IMR-90 (cell line): ENCODE measurements at regions not wholly inside any gene's neighbourhood (a gene's known extent, or its start where the extent isn't known, plus 50 kb on each side); places are given as distances from the start of the nearest gene placed in this dataset.

Experiments used
- ATAC-seq: fragments of 200-7000 bp; cut with Tn5 transposase; 2 replicates; pipeline ENCODE4 v1.9.1; 2020; ENCODE audit warnings: low read depth, mild to moderate bottlenecking, moderate library complexity
- BruUV-seq: library from RNA; stranded (reverse); fragments of 400-500 nt; replicated peaks from 2 replicates; lab custom pipeline; 2021; lab: Mats Ljungman, UMichigan
- CTCF ChIA-PET: fragments of 300-600 bp; formaldehyde crosslinking; extraction: SDS; loops from one replicate; lab custom pipeline; 2021; ENCODE audit warnings: antibody characterized with exemption; lab: Yijun Ruan, JAX
- POLR2A ChIA-PET: fragments of 300-600 bp; sonication (Branson Sonifier 250); formaldehyde crosslinking; loops from one replicate; lab custom pipeline; 2022; ENCODE audit warnings: antibody characterized with exemption; ENCODE audit not compliant: unreplicated experiment; lab: Charles Lee
- DNase-seq: peaks from one replicate; pipeline ENCODE4 v3.0.0; 2013
- H2AFZ ChIP-seq: replicated peaks from 2 replicates; pipeline ENCODE3; 2013; ENCODE audit warnings: low read length, mild to moderate bottlenecking; ENCODE audit not compliant: poor library complexity
- H2AK5ac ChIP-seq: 2 replicates; pipeline ENCODE4 v1.6.1; 2013; ENCODE audit warnings: low read depth, low read length, inconsistent platforms
- H2AK9ac ChIP-seq: replicated peaks from 2 replicates; pipeline ENCODE3; 2013; ENCODE audit warnings: mild to moderate bottlenecking, low read depth, low read length, moderate library complexity; ENCODE audit not compliant: poor library complexity
- H2BK120ac ChIP-seq: 2 replicates; pipeline ENCODE4 v1.6.1; 2013; ENCODE audit warnings: low read depth, low read length, inconsistent platforms
- H2BK15ac ChIP-seq: 3 replicates; pipeline ENCODE4 v1.6.1; 2013; ENCODE audit warnings: low read depth, low read length, inconsistent platforms
- H2BK20ac ChIP-seq: 2 replicates; pipeline ENCODE4 v1.6.1; 2013; ENCODE audit warnings: low read depth, mild to moderate bottlenecking, inconsistent platforms, low read length, moderate library complexity
- H2BK5ac ChIP-seq: 2 replicates; pipeline ENCODE4 v1.6.1; 2013; ENCODE audit warnings: mild to moderate bottlenecking, low read depth, low read length, inconsistent platforms; ENCODE audit not compliant: poor library complexity, severe bottlenecking
- H3K14ac ChIP-seq: replicated peaks from 2 replicates; pipeline ENCODE4 v1.6.1; 2013; ENCODE audit warnings: low read depth, low read length, inconsistent platforms
- H3K18ac ChIP-seq: 2 replicates; pipeline ENCODE4 v1.6.1; 2013; ENCODE audit warnings: low read depth, low read length, control low read depth
- H3K23ac ChIP-seq: 2 replicates; pipeline ENCODE4 v1.6.1; 2013; ENCODE audit warnings: low read depth, low read length, inconsistent platforms
- H3K27ac ChIP-seq: 2 replicates; pipeline ENCODE4 v1.5.1; 2013; ENCODE audit warnings: mild to moderate bottlenecking, control low read depth, low read length; ENCODE audit not compliant: insufficient read depth
- H3K27me3 ChIP-seq: 2 replicates; pipeline ENCODE4 v1.6.1; 2013; ENCODE audit warnings: low read length; ENCODE audit not compliant: control insufficient read depth, insufficient read depth
- H3K36me3 ChIP-seq: 2 replicates; pipeline ENCODE4 v1.6.1; 2013; ENCODE audit warnings: low read length, mixed read lengths; ENCODE audit not compliant: control insufficient read depth, insufficient read depth
- H3K4ac ChIP-seq: 2 replicates; pipeline ENCODE4 v1.6.1; 2013; ENCODE audit warnings: low read depth, low read length, inconsistent platforms
- H3K4me1 ChIP-seq: 2 replicates; pipeline ENCODE4 v1.6.1; 2013; ENCODE audit warnings: low read length, mixed read lengths; ENCODE audit not compliant: control insufficient read depth, insufficient read depth
- H3K4me2 ChIP-seq: 2 replicates; pipeline ENCODE4 v1.6.1; 2013; ENCODE audit warnings: low read depth, mild to moderate bottlenecking, control low read depth, low read length, moderate library complexity
- H3K4me3 ChIP-seq: 2 replicates; pipeline ENCODE4 v1.5.1; 2013; ENCODE audit warnings: low read depth, mild to moderate bottlenecking, control low read depth, low read length, moderate library complexity; ENCODE audit not compliant: insufficient read depth
- H3K56ac ChIP-seq: 2 replicates; pipeline ENCODE4 v1.6.1; 2013; ENCODE audit warnings: low read length, inconsistent platforms; ENCODE audit not compliant: insufficient read depth; ENCODE audit errors: extremely low read depth
- H3K79me1 ChIP-seq, 2 experiments: 2 replicates each; pipeline ENCODE4 v1.6.1; 2013; ENCODE audit warnings: low read length in 2 of 2, inconsistent platforms in 1 of 2, low read depth in 1 of 2
- H3K9ac ChIP-seq: 2 replicates; pipeline ENCODE4 v1.6.1; 2013; ENCODE audit warnings: low read depth, low read length, control low read depth
- H3K9me1 ChIP-seq: 2 replicates; pipeline ENCODE4 v1.6.1; 2013; ENCODE audit warnings: low read length, inconsistent platforms; ENCODE audit not compliant: insufficient read depth
- H3K9me3 ChIP-seq: 2 replicates; pipeline ENCODE4 v1.6.1; 2013; ENCODE audit warnings: low read length; ENCODE audit not compliant: control insufficient read depth, insufficient read depth
- H4K20me1 ChIP-seq: 2 replicates; pipeline ENCODE4 v1.6.1; 2013; ENCODE audit warnings: low read length, inconsistent platforms; ENCODE audit not compliant: insufficient read depth
- H4K5ac ChIP-seq: 2 replicates; pipeline ENCODE4 v1.6.1; 2013; ENCODE audit warnings: mild to moderate bottlenecking, low read depth, low read length, control low read depth
- H4K8ac ChIP-seq, 2 experiments: 2 replicates each; pipeline ENCODE4 v1.6.1; 2013; ENCODE audit warnings: low read depth in 2 of 2, low read length in 2 of 2, control low read depth in 1 of 2, inconsistent platforms in 1 of 2
- H4K91ac ChIP-seq: 2 replicates; pipeline ENCODE4 v1.6.1; 2013; ENCODE audit warnings: low read depth, low read length, inconsistent platforms; ENCODE audit not compliant: insufficient read depth
- BHLHE40 ChIP-seq: fragments of 150-350 bp; IDR thresholded peaks from 2 replicates; pipeline ENCODE4 v1.6.1; 2016; ENCODE audit warnings: mild to moderate bottlenecking, low read depth, low read length
- CEBPB ChIP-seq: IDR thresholded peaks from 2 replicates; pipeline ENCODE4 v1.6.1; 2012; ENCODE audit warnings: low read depth, low read length, improper control_type of control experiment
- CHD1 ChIP-seq: IDR thresholded peaks from 2 replicates; pipeline ENCODE4 v1.6.1; 2012; ENCODE audit warnings: low read depth, low read length, improper control_type of control experiment
- FOS ChIP-seq: fragments of 150-350 bp; IDR thresholded peaks from 2 replicates; pipeline ENCODE4 v1.6.1; 2016; ENCODE audit warnings: low read depth, low read length
- MAFK ChIP-seq: IDR thresholded peaks from 2 replicates; pipeline ENCODE4 v1.6.1; 2012; ENCODE audit warnings: low read depth, low read length, improper control_type of control experiment
- MAZ ChIP-seq: IDR thresholded peaks from 2 replicates; pipeline ENCODE4 v1.6.1; 2012; ENCODE audit warnings: low read depth, mild to moderate bottlenecking, low read length, improper control_type of control experiment, moderate library complexity, borderline replicate concordance
- MXI1 ChIP-seq: IDR thresholded peaks from 2 replicates; pipeline ENCODE4 v1.6.1; 2012; ENCODE audit warnings: low read depth, mild to moderate bottlenecking, low read length, moderate library complexity, borderline replicate concordance
- NFE2L2 ChIP-seq: fragments of 150-350 bp; IDR thresholded peaks from 2 replicates; pipeline ENCODE4 v1.6.1; 2016; ENCODE audit warnings: low read depth, mild to moderate bottlenecking, low read length
- POLR2A ChIP-seq: IDR thresholded peaks from 2 replicates; pipeline ENCODE4 v1.6.1; 2012; ENCODE audit warnings: mild to moderate bottlenecking, low read depth, low read length
- RCOR1 ChIP-seq: IDR thresholded peaks from 2 replicates; pipeline ENCODE4 v1.6.1; 2012; ENCODE audit warnings: mild to moderate bottlenecking, low read length, improper control_type of control experiment; ENCODE audit not compliant: insufficient replicate concordance
- RFX5 ChIP-seq: IDR thresholded peaks from 2 replicates; pipeline ENCODE4 v1.8.0; 2012; ENCODE audit warnings: low read depth, mild to moderate bottlenecking, low read length, moderate library complexity
- SMC3 ChIP-seq: fragments of 150-350 bp; IDR thresholded peaks from 2 replicates; pipeline ENCODE4 v1.6.1; 2016; ENCODE audit warnings: low read depth, mild to moderate bottlenecking, antibody characterized with exemption, low read length, moderate library complexity
- WGBS, 2 experiments: methylation state at CpG; one replicate each; pipeline versions ENCODE4 v1.1.5 to v1.1.7; 2013; ENCODE audit warnings: missing lambda C conversion rate in 2 of 2; ENCODE audit not compliant: insufficient read length in 1 of 2; ENCODE audit errors: extremely low coverage in 2 of 2; 5-methylcytosine and 5-hydroxymethylcytosine counted together
- dilution Hi-C: fragments of 300-500 bp; cut with HindIII; formaldehyde crosslinking; loops from one replicate; pipeline ENCODE4 v1.14.3; 2018; ENCODE audit warnings: low sequenced_read_pairs; ENCODE audit not compliant: unreplicated experiment
- in situ Hi-C: fragments of 300-500 bp; cut with MboI; formaldehyde crosslinking; loops from 3 replicates; pipeline ENCODE4 v1.14.3; 2019; ENCODE audit warnings: low sequenced_read_pairs, inconsistent platforms, mixed read lengths
- intact Hi-C: fragments of 100-400 bp; cut with micrococcal nuclease; formaldehyde crosslinking; loops from 2 replicates; pipeline ENCODE4 v1.10.0; 2022
- TF ChIP-seq, protein P1 (sequence below): fragments of 150-350 bp; IDR thresholded peaks from 2 replicates; pipeline ENCODE4 v1.6.1; 2017; ENCODE audit warnings: mild to moderate bottlenecking, antibody characterized with exemption, low read length, low read depth
- TF ChIP-seq, protein P2 (sequence below): conservative IDR thresholded peaks from 2 replicates; pipeline ENCODE4 v1.5.1; 2012; ENCODE audit warnings: mild to moderate bottlenecking, low read depth, low read length, improper control_type of control experiment
- TF ChIP-seq, protein P3 (sequence below): fragments of 150-350 bp; IDR thresholded peaks from 2 replicates; pipeline ENCODE4 v1.6.1; 2016; ENCODE audit warnings: low read depth, mild to moderate bottlenecking, low read length, moderate library complexity, borderline replicate concordance

DNA sequence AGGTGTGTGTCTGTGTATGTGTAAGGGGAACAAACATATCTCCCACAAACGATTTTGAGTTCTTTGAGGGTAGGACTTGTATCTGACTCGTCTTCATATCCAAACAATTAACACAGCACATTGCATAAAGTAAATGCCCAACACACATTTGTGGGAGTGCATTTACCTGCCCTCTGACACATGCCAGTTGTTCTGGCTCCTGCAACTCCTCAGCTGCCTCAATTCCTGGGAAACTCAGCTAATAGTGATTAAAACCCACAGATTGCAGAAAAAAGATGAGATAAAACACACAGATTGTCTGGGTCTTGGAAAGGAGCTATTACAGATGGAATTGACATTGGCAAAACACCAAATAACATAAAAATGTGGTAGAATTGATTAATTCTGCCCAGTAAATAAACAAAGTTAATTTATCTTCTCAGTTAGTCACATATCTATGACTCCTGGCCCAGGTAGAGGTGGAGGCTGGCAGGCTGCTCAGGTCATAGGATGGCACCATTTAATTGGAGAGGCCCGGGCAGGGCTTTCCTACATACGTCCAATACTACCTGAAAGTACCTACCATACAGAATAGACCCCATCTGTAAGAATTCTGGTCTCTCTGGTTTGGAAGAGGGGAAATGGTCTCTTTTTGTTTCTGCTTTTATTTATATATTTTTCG, 71.5 kb upstream of the IFNGR1 start:
- CTCF ChIA-PET, result no interaction called here
- intact Hi-C loops, result no loop called here
- in situ Hi-C loops, result no loop called here

More for the DNA sequence above, 71.5 kb upstream of the IFNGR1 start:
- no CpG with 5 or more reads among the region's 5 CpGs for WGBS, 2 experiments
- H3K56ac ChIP-seq, result no peak overlapping the region
- DNase-seq, result no peak
- no TSS peak for BruUV-seq
- H3K18ac ChIP-seq, result no peak overlapping the region
- H3K36me3 ChIP-seq, result no peaks in the 10 kb centered on the region
- no peak overlapping the region for H2BK5ac ChIP-seq
- no peaks in the 10 kb centered on the region for H3K79me1 ChIP-seq
- dilution Hi-C loops, result no loop called here
- H4K5ac ChIP-seq, result no peak overlapping the region
- no peak overlapping the region for H4K91ac ChIP-seq
- no peak overlapping the region for H3K27ac ChIP-seq
- H3K9me3 ChIP-seq, result peaks cover 2% of the 10 kb centered on the region; the same call in 1 of the 2 replicates
- H2AFZ ChIP-seq, result no peak overlapping the region
- H4K8ac ChIP-seq, result no peak overlapping the region
- H2BK120ac ChIP-seq, result no peak overlapping the region
- H3K9ac ChIP-seq, result no peak overlapping the region
- H4K20me1 ChIP-seq, result no peaks in the 10 kb centered on the region
- H2AK5ac ChIP-seq, result no peak overlapping the region
- TF ChIP-seq, protein P1, sequence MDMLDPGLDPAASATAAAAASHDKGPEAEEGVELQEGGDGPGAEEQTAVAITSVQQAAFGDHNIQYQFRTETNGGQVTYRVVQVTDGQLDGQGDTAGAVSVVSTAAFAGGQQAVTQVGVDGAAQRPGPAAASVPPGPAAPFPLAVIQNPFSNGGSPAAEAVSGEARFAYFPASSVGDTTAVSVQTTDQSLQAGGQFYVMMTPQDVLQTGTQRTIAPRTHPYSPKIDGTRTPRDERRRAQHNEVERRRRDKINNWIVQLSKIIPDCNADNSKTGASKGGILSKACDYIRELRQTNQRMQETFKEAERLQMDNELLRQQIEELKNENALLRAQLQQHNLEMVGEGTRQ, result no peak
- TF ChIP-seq POLR2A (no peak), RFX5 (no peak), MAZ (no peak), CHD1 (no peak), RCOR1 (no peak), SMC3 (no peak), FOS (no peak), MAFK (no peak), NFE2L2 (no peak), BHLHE40 (no peak), MXI1 (no peak), CEBPB (no peak)
- TF ChIP-seq, protein P2, sequence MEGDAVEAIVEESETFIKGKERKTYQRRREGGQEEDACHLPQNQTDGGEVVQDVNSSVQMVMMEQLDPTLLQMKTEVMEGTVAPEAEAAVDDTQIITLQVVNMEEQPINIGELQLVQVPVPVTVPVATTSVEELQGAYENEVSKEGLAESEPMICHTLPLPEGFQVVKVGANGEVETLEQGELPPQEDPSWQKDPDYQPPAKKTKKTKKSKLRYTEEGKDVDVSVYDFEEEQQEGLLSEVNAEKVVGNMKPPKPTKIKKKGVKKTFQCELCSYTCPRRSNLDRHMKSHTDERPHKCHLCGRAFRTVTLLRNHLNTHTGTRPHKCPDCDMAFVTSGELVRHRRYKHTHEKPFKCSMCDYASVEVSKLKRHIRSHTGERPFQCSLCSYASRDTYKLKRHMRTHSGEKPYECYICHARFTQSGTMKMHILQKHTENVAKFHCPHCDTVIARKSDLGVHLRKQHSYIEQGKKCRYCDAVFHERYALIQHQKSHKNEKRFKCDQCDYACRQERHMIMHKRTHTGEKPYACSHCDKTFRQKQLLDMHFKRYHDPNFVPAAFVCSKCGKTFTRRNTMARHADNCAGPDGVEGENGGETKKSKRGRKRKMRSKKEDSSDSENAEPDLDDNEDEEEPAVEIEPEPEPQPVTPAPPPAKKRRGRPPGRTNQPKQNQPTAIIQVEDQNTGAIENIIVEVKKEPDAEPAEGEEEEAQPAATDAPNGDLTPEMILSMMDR, result no peak
- TF ChIP-seq, protein P3, sequence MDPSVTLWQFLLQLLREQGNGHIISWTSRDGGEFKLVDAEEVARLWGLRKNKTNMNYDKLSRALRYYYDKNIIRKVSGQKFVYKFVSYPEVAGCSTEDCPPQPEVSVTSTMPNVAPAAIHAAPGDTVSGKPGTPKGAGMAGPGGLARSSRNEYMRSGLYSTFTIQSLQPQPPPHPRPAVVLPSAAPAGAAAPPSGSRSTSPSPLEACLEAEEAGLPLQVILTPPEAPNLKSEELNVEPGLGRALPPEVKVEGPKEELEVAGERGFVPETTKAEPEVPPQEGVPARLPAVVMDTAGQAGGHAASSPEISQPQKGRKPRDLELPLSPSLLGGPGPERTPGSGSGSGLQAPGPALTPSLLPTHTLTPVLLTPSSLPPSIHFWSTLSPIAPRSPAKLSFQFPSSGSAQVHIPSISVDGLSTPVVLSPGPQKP, result no peak
- H3K4me1 ChIP-seq, result no peaks in the 10 kb centered on the region
- ATAC-seq, result no peak
- no peak overlapping the region for H3K4ac ChIP-seq
- POLR2A ChIA-PET, result no interaction called here
- no peak overlapping the region for H3K4me3 ChIP-seq
- no peak overlapping the region for H2BK15ac ChIP-seq
- no peaks in the 10 kb centered on the region for H3K27me3 ChIP-seq
- no peak overlapping the region for H3K4me2 ChIP-seq
- no peaks in the 10 kb centered on the region for H3K9me1 ChIP-seq
- H3K23ac ChIP-seq, result no peak overlapping the region
- H2BK20ac ChIP-seq, result no peak overlapping the region
- no peak overlapping the region for H3K14ac ChIP-seq
- H2AK9ac ChIP-seq, result no peak overlapping the region
